CD14-positive monocyte (primary cell): ENCODE measurements at regions not wholly inside any gene's neighbourhood (a gene's known extent, or its start where the extent isn't known, plus 50 kb on each side); places are given as distances from the start of the nearest gene placed in this dataset.

Experiments used
- DNase-seq, 3 donors: peaks; one replicate each; pipeline ENCODE4 v3.0.0-alpha.2; 2011 to 2022
- H2AFZ ChIP-seq: 2 replicates; pipeline ENCODE4 v1.6.0; 2012; ENCODE audit warnings: mild to moderate bottlenecking, low read depth, low read length, inconsistent platforms; ENCODE audit not compliant: insufficient read depth, poor library complexity, severe bottlenecking
- H3K27ac ChIP-seq, 2 donors: 1 replicate in 1 of 2; 2 replicates in 1 of 2; pipeline ENCODE4 v1.5.1; 2012 to 2013; ENCODE audit warnings: low read length in 2 of 2, control low read depth in 1 of 2, inconsistent platforms in 1 of 2, low read depth in 1 of 2, mild to moderate bottlenecking in 1 of 2
- H3K27me3 ChIP-seq, 2 donors: one replicate each; pipeline versions ENCODE4 v1.6.0 to v1.6.1; 2011 to 2013; ENCODE audit warnings: low read length in 2 of 2; ENCODE audit not compliant: control insufficient read depth in 2 of 2, insufficient read depth in 2 of 2
- H3K36me3 ChIP-seq, 2 donors: replicated peaks in 1 of 2; 1 replicate in 1 of 2; 2 replicates in 1 of 2; pipeline versions ENCODE4 v1.5.1 to v1.6.1; 2012 to 2013; ENCODE audit warnings: low read length in 2 of 2, control low read depth in 1 of 2, inconsistent platforms in 1 of 2, mild to moderate bottlenecking in 1 of 2; ENCODE audit not compliant: insufficient read depth in 2 of 2, control insufficient read depth in 1 of 2
- H3K4me1 ChIP-seq, 2 donors: 1 replicate in 1 of 2; 2 replicates in 1 of 2; pipeline versions ENCODE4 v1.5.1 to v1.6.1; 2012 to 2013; ENCODE audit warnings: low read length in 2 of 2, control low read depth in 1 of 2, inconsistent platforms in 1 of 2, mild to moderate bottlenecking in 1 of 2, moderate library complexity in 1 of 2; ENCODE audit not compliant: insufficient read depth in 2 of 2, control insufficient read depth in 1 of 2
- H3K4me2 ChIP-seq: replicated peaks from 2 replicates; pipeline ENCODE3; 2012; ENCODE audit warnings: low read length, moderate library complexity, mild to moderate bottlenecking; ENCODE audit not compliant: poor library complexity, severe bottlenecking; ENCODE audit errors: extremely low read depth
- H3K4me3 ChIP-seq, 3 experiments: fragments of 200-600 bp in 1 of 3; sonication (generic) in 1 of 3; replicated peaks in 1 of 3; 1 replicate in 2 of 3; 2 replicates in 1 of 3; pipeline ENCODE4 v1.5.1; 2011 to 2013; ENCODE audit warnings: low read length in 3 of 3, mild to moderate bottlenecking in 3 of 3, control low read depth in 2 of 3, low read depth in 2 of 3, inconsistent platforms in 1 of 3, moderate library complexity in 1 of 3
- H3K79me2 ChIP-seq: 2 replicates; pipeline ENCODE4 v1.6.0; 2012; ENCODE audit warnings: mild to moderate bottlenecking, control low read depth, inconsistent platforms, low read length, moderate library complexity; ENCODE audit not compliant: insufficient read depth
- H3K9ac ChIP-seq: 2 replicates; pipeline ENCODE4 v1.6.0; 2017; ENCODE audit warnings: low read length, mild to moderate bottlenecking; ENCODE audit not compliant: insufficient read depth, poor library complexity, severe bottlenecking
- H3K9me3 ChIP-seq, 2 donors: replicated peaks in 1 of 2; 1 replicate in 1 of 2; 2 replicates in 1 of 2; pipeline versions ENCODE4 v1.5.1 to v1.6.1; 2012 to 2013; ENCODE audit warnings: low read length in 2 of 2, control low read depth in 1 of 2; ENCODE audit not compliant: control insufficient read depth in 1 of 2, insufficient read depth in 1 of 2
- H4K20me1 ChIP-seq: 2 replicates; pipeline ENCODE4 v1.6.0; 2012; ENCODE audit warnings: mild to moderate bottlenecking, low read length, control low read depth, moderate library complexity; ENCODE audit not compliant: insufficient read depth
- H3K27ac Mint-ChIP-seq, 7 donors: one replicate each; pipeline ENCODE4 v1.8.0; 2020; ENCODE audit warnings: mild to moderate bottlenecking in 7 of 7, mixed read lengths in 7 of 7, moderate library complexity in 6 of 7, inconsistent platforms in 2 of 7
- H3K27me3 Mint-ChIP-seq, 3 donors: one replicate each; pipeline ENCODE4 v1.8.0; 2021 to 2022; ENCODE audit warnings: low read depth in 3 of 3, mild to moderate bottlenecking in 3 of 3, mixed read lengths in 3 of 3, moderate library complexity in 3 of 3, inconsistent platforms in 1 of 3
- H3K36me3 Mint-ChIP-seq, 2 donors: one replicate each; pipeline ENCODE4 v1.8.0; 2020; ENCODE audit warnings: mixed read lengths in 2 of 2, inconsistent platforms in 1 of 2, mild to moderate bottlenecking in 1 of 2
- H3K4me1 Mint-ChIP-seq: one replicate; pipeline ENCODE4 v1.8.0; 2020; ENCODE audit warnings: mild to moderate bottlenecking, mixed read lengths
- H3K4me3 Mint-ChIP-seq, 2 donors: one replicate each; pipeline ENCODE4 v1.8.0; 2020; ENCODE audit warnings: mild to moderate bottlenecking in 2 of 2, mixed read lengths in 2 of 2, moderate library complexity in 1 of 2
- H3K9me3 Mint-ChIP-seq, 7 donors: one replicate each; pipeline ENCODE4 v1.8.0; 2020 to 2022; ENCODE audit warnings: mixed read lengths in 7 of 7, mild to moderate bottlenecking in 6 of 7, moderate library complexity in 6 of 7, inconsistent platforms in 2 of 7
- CTCF ChIP-seq: fragments of 200-600 bp; IDR thresholded peaks from one replicate; pipeline ENCODE4 v1.8.0; 2022; ENCODE audit warnings: antibody characterized with exemption, mild to moderate bottlenecking
- WGBS: methylation state at CpG from one replicate; pipeline ENCODE4 v1.1.5; 2013; ENCODE audit warnings: missing lambda C conversion rate; ENCODE audit not compliant: insufficient coverage; 5-methylcytosine and 5-hydroxymethylcytosine counted together
- intact Hi-C, 2 donors: fragments of 100-400 bp; cut with micrococcal nuclease; formaldehyde crosslinking; loops; one replicate each; pipeline versions ENCODE4 v1.15.0 to v1.15.1; 2023

- 85% methylated on average over 3 of the region's 15 CpGs for WGBS
- Mint-ChIP-seq H3K27ac (no peak overlapping the region), H3K9me3 (peaks cover 0 to 6% (median 1%) of the 10 kb centered on the region in 7 donors), H3K4me1 (no peaks in the 10 kb centered on the region), H3K27me3 (peaks cover 0 to 1% (median 0%) of the 10 kb centered on the region in 3 donors), H3K4me3 (no peak overlapping the region), H3K36me3 (no peaks in the 10 kb centered on the region)
- no peak overlapping the region for H2AFZ ChIP-seq
- H3K4me3 ChIP-seq, result no peak overlapping the region
- peaks cover 0 to 3% of the 10 kb centered on the region in 2 donors for H3K9me3 ChIP-seq
- no peak for DNase-seq
- no peak overlapping the region for H3K9ac ChIP-seq
- no peak overlapping the region for H3K27ac ChIP-seq
- intact Hi-C loops, result no loop called here
- H3K4me1 ChIP-seq, result no peaks in the 10 kb centered on the region
- no peak overlapping the region for H3K4me2 ChIP-seq
- no peaks in the 10 kb centered on the region for H3K36me3 ChIP-seq
- no peaks in the 10 kb centered on the region for H4K20me1 ChIP-seq
- no peak for TF ChIP-seq CTCF
- H3K27me3 ChIP-seq, result no peaks in the 10 kb centered on the region
- H3K79me2 ChIP-seq, result no peaks in the 10 kb centered on the region
Observed at GRCh38 chr22:34969001-34969790, 96.8 kb upstream of the ISX start.

DNA sequence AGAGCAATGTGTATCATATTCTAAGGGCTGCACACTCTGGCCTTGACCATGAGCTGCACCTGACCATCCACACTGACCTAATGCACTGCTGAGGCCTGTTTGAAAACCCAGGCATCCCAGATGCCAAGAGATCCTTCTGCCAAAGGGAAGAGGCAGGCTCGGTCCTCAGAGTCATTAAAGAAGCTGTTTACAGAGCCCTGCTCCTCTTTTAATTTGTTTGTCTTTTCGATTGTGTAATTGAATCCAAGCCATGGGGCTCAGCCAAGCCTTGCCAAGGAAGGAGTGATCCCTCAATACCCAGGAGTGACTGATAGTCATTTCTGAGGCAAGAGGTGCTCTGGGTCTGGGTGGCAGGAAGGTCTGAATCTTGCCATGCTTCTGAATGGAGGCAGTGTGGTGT lies 94.5 kb upstream of the ISX start:
- no peak overlapping the region for H3K27ac ChIP-seq
- 90% methylated on average over 2 of the region's 2 CpGs for WGBS
- H4K20me1 ChIP-seq, result no peaks in the 10 kb centered on the region
- intact Hi-C loops, result no loop called here
- no peaks in the 10 kb centered on the region for H3K27me3 ChIP-seq
- Mint-ChIP-seq H3K27me3 (peaks cover 0 to 1% (median 1%) of the 10 kb centered on the region in 3 donors), H3K4me3 (no peak overlapping the region), H3K4me1 (no peaks in the 10 kb centered on the region), H3K27ac (no peak overlapping the region), H3K36me3 (no peaks in the 10 kb centered on the region), H3K9me3 (peaks cover 2 to 14% (median 11%) of the 10 kb centered on the region in 7 donors)
- H3K4me1 ChIP-seq, result no peaks in the 10 kb centered on the region
- TF ChIP-seq CTCF, result no peak
- no peak overlapping the region for H3K4me3 ChIP-seq
- H3K9me3 ChIP-seq, result peaks cover 8 to 12% of the 10 kb centered on the region in 2 donors
- no peak overlapping the region for H3K9ac ChIP-seq
- no peak for DNase-seq
- no peaks in the 10 kb centered on the region for H3K79me2 ChIP-seq
- H2AFZ ChIP-seq, result no peak overlapping the region
- H3K36me3 ChIP-seq, result no peaks in the 10 kb centered on the region
- no peak overlapping the region for H3K4me2 ChIP-seq
